PC-3 (cell line): ENCODE measurements at regions not wholly inside any gene's neighbourhood (a gene's known extent, or its start where the extent isn't known, plus 50 kb on each side); places are given as distances from the start of the nearest gene placed in this dataset.

ENCODE experiments used
- ATAC-seq: fragments of 200-7000 bp; cut with Tn5 transposase; 2 replicates; pipeline ENCODE4 v1.9.1; 2020; ENCODE audit warnings: mild to moderate bottlenecking, moderate library complexity
- BruUV-seq: library from RNA; stranded (reverse); fragments of 400-500 nt; replicated peaks from 2 replicates; lab custom pipeline; 2021; lab: Mats Ljungman, UMichigan
- CTCF ChIA-PET: fragments of 300-600 bp; sonication (Branson Sonifier 250); formaldehyde crosslinking; loops from one replicate; lab custom pipeline; 2022; ENCODE audit warnings: antibody characterized with exemption; lab: Charles Lee
- POLR2A ChIA-PET: fragments of 300-600 bp; sonication (Branson Sonifier 250); formaldehyde crosslinking; loops from one replicate; lab custom pipeline; 2022; ENCODE audit warnings: antibody characterized with exemption; ENCODE audit not compliant: unreplicated experiment; lab: Charles Lee
- DNase-seq: peaks from one replicate; pipeline ENCODE4 v3.0.0-alpha.2; 2015
- H2AFZ ChIP-seq: fragments of 300-600 bp; sonication (generic); 2 replicates; pipeline ENCODE4 v1.6.0; 2016; ENCODE audit warnings: antibody characterized with exemption, low read length
- H3F3A ChIP-seq: fragments of 300-600 bp; sonication (generic); one replicate; pipeline ENCODE4 v1.6.0; 2017; ENCODE audit warnings: antibody characterized with exemption, low read length, control low read depth, mild to moderate bottlenecking; ENCODE audit not compliant: unreplicated experiment
- H3K27ac ChIP-seq: fragments of 300-600 bp; sonication (generic); 2 replicates; pipeline ENCODE4 v1.5.1; 2016; ENCODE audit warnings: mild to moderate bottlenecking, low read length
- H3K27me3 ChIP-seq: fragments of 300-600 bp; sonication (generic); 2 replicates; pipeline ENCODE4 v1.6.1; 2016; ENCODE audit warnings: low read length, mixed read lengths
- H3K36me3 ChIP-seq: fragments of 300-600 bp; sonication (generic); 2 replicates; pipeline ENCODE4 v1.6.1; 2016; ENCODE audit warnings: low read depth, mixed run types, low read length, mixed read lengths
- H3K4me1 ChIP-seq: fragments of 300-600 bp; sonication (generic); 2 replicates; pipeline ENCODE4 v1.5.1; 2016; ENCODE audit warnings: low read length; ENCODE audit not compliant: insufficient read depth
- H3K4me2 ChIP-seq: fragments of 300-600 bp; sonication (generic); 2 replicates; pipeline ENCODE4 v1.6.0; 2016; ENCODE audit warnings: low read length
- H3K4me3 ChIP-seq: fragments of 300-600 bp; sonication (generic); 2 replicates; pipeline ENCODE4 v1.5.1; 2016; ENCODE audit warnings: mild to moderate bottlenecking, low read length, mixed read lengths
- H3K79me2 ChIP-seq: fragments of 300-600 bp; sonication (generic); 2 replicates; pipeline ENCODE4 v1.6.1; 2017; ENCODE audit warnings: low read length, mixed read lengths
- H3K9ac ChIP-seq: fragments of 300-600 bp; sonication (generic); 2 replicates; pipeline ENCODE4 v1.6.0; 2016; ENCODE audit warnings: mild to moderate bottlenecking, low read length
- H3K9me2 ChIP-seq: fragments of 300-600 bp; sonication (generic); replicated peaks from 2 replicates; pipeline ENCODE4 v1.6.1; 2016; ENCODE audit warnings: mixed run types, low read length, mixed read lengths
- H3K9me3 ChIP-seq: fragments of 300-600 bp; sonication (generic); 2 replicates; pipeline ENCODE4 v1.6.1; 2016; ENCODE audit warnings: low read length, mixed read lengths
- H4K20me1 ChIP-seq: fragments of 300-600 bp; sonication (generic); 2 replicates; pipeline ENCODE4 v1.6.1; 2016; ENCODE audit warnings: low read length, mixed read lengths
- EZH2 ChIP-seq: fragments of 300-600 bp; sonication (generic); IDR thresholded peaks from one replicate; pipeline ENCODE4 v1.6.1; 2017; ENCODE audit warnings: antibody characterized with exemption, mild to moderate bottlenecking, low read length; ENCODE audit not compliant: unreplicated experiment
- EZH2phosphoT487 ChIP-seq: fragments of 300-600 bp; sonication (generic); IDR thresholded peaks from 2 replicates; pipeline ENCODE4 v1.6.1; 2018; ENCODE audit warnings: mild to moderate bottlenecking, antibody characterized with exemption, low read length, borderline replicate concordance
- intact Hi-C: fragments of 100-400 bp; cut with micrococcal nuclease; formaldehyde crosslinking; loops from 2 replicates; pipeline ENCODE4 v1.9.0; 2023
- TF ChIP-seq, protein P1 (sequence below): fragments of 300-600 bp; sonication (generic); conservative IDR thresholded peaks from 2 replicates; pipeline ENCODE4 v1.5.1; 2017; ENCODE audit warnings: antibody characterized with exemption, low read depth, mild to moderate bottlenecking, low read length

DNA sequence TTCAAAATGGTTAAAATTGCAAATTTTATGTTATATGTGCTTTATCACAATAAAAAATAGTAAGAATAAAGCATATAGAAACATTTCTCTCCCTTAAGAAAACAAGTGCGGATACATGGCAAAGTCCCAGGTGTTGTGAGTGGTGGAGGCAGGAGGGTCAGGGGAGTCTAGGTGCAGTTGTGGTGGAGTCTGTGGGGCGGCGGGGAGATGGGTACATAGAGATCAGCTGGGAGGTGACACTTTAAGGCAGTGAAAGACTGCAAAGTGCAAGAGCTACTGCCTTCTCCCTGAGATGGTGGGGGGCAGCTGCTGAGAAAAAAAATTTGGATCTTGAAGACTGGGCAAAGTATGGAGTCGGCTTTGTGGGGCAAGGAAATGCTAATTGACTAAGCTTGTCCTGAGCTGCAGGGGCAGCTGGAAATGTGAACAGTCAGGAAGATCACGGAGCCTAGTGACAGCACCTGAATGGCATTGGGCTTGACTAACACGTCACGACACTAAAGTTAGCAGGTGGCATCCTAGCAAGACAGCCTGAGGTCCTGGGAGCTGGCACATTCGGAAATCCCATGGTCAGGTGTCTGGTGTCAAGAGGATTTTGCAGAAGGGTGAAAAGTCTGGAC is 72.9 kb upstream of the IRS2 start:
- H3K4me2 ChIP-seq: no peak overlapping the region
- no peaks in the 10 kb centered on the region for H3K9me2 ChIP-seq
- intact Hi-C loops: no loop called here
- H3K4me3 ChIP-seq: no peak overlapping the region
- no peak for DNase-seq
- CTCF ChIA-PET: no interaction called here
- H3K79me2 ChIP-seq: no peaks in the 10 kb centered on the region
- no peaks in the 10 kb centered on the region for H3F3A ChIP-seq
- no peaks in the 10 kb centered on the region for H3K36me3 ChIP-seq
- H2AFZ ChIP-seq: no peak overlapping the region
- no peaks in the 10 kb centered on the region for H4K20me1 ChIP-seq
- peaks cover 24% of the 10 kb centered on the region for H3K4me1 ChIP-seq
- no peaks in the 10 kb centered on the region for H3K27me3 ChIP-seq
- TF ChIP-seq EZH2phosphoT487 (no peak), EZH2 (no peak)
- TF ChIP-seq, protein P1, sequence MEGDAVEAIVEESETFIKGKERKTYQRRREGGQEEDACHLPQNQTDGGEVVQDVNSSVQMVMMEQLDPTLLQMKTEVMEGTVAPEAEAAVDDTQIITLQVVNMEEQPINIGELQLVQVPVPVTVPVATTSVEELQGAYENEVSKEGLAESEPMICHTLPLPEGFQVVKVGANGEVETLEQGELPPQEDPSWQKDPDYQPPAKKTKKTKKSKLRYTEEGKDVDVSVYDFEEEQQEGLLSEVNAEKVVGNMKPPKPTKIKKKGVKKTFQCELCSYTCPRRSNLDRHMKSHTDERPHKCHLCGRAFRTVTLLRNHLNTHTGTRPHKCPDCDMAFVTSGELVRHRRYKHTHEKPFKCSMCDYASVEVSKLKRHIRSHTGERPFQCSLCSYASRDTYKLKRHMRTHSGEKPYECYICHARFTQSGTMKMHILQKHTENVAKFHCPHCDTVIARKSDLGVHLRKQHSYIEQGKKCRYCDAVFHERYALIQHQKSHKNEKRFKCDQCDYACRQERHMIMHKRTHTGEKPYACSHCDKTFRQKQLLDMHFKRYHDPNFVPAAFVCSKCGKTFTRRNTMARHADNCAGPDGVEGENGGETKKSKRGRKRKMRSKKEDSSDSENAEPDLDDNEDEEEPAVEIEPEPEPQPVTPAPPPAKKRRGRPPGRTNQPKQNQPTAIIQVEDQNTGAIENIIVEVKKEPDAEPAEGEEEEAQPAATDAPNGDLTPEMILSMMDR: no peak
- H3K9me3 ChIP-seq: no peaks in the 10 kb centered on the region
- BruUV-seq: no TSS peak
- POLR2A ChIA-PET: no interaction called here
- ATAC-seq: no peak
- H3K27ac ChIP-seq: no peak overlapping the region
- H3K9ac ChIP-seq: no peak overlapping the region

DNA sequence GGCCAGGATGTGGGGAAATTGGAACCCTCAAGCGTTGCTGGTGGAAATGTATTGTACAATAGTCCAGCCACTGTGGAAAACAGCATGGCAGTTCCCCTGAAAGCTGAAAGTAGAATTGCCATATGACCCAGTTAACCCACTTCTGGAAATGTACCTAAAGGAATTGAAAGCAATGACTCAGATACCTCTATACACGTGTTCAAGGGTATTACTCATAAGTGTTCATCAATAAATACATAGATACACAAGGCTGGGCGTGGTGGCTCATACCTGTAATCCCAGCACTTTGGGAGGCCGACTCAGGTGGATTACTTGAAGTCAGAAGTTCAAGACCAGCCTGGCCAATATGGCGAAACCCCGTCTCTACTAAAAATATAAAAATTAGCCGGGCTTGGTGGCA is 71.9 kb upstream of the IRS2 start:
- H3K9ac ChIP-seq: no peak overlapping the region
- no peak overlapping the region for H3K4me3 ChIP-seq
- H3K9me3 ChIP-seq: no peaks in the 10 kb centered on the region
- H3K27me3 ChIP-seq: no peaks in the 10 kb centered on the region
- TF ChIP-seq, protein P1: no peak
- no peak for TF ChIP-seq EZH2phosphoT487
- TF ChIP-seq EZH2: no peak
- CTCF ChIA-PET: no interaction called here
- H2AFZ ChIP-seq: no peak overlapping the region
- H3K9me2 ChIP-seq: no peaks in the 10 kb centered on the region
- peaks cover 22% of the 10 kb centered on the region for H3K4me1 ChIP-seq
- no peaks in the 10 kb centered on the region for H3K36me3 ChIP-seq
- no peaks in the 10 kb centered on the region for H4K20me1 ChIP-seq
- ATAC-seq (peak; percentile 54), DNase-seq (peak; percentile 81)
- no peaks in the 10 kb centered on the region for H3F3A ChIP-seq
- BruUV-seq: no TSS peak
- H3K4me2 ChIP-seq: peak overlapping the region; percentile 22; the same call in 1 of the 2 replicates
- POLR2A ChIA-PET: no interaction called here
- intact Hi-C loops: no loop called here
- H3K79me2 ChIP-seq: no peaks in the 10 kb centered on the region
- H3K27ac ChIP-seq: peak overlapping the region; percentile 65

DNA sequence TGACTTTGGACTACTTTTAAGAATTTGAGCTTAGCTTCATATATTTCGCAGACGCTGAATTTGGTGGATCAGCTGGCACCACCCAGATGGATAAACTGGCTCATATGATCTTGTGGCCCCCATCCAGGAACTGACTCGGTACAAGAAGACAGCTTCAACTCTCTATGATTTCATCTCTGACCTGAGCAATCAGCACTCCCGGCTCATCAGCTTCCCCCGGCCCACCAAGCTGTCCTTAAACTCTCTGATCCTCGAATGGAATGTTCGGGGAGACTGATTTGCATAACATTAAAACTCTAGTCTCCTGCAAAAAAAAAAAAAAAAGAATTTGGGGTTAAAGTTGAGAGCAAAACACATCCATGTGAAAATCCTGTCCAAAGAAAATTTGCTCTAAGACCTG is 71.4 kb upstream of the IRS2 start:
- no peak for DNase-seq
- H3K79me2 ChIP-seq: no peaks in the 10 kb centered on the region
- no peaks in the 10 kb centered on the region for H3K9me3 ChIP-seq
- no peaks in the 10 kb centered on the region for H3K36me3 ChIP-seq
- H3K4me3 ChIP-seq: no peak overlapping the region
- no peaks in the 10 kb centered on the region for H3F3A ChIP-seq
- BruUV-seq: no TSS peak
- ChIA-PET CTCF (no interaction called here), POLR2A (no interaction called here)
- peaks cover 17% of the 10 kb centered on the region for H3K4me1 ChIP-seq
- peak overlapping the region; percentile 22; the same call in 1 of the 2 replicates for H3K4me2 ChIP-seq
- no peaks in the 10 kb centered on the region for H3K9me2 ChIP-seq
- peak overlapping the region; percentile 65 for H3K27ac ChIP-seq
- no peak overlapping the region for H3K9ac ChIP-seq
- no peaks in the 10 kb centered on the region for H4K20me1 ChIP-seq
- H2AFZ ChIP-seq: no peak overlapping the region
- no peak for ATAC-seq
- intact Hi-C loops: no loop called here
- TF ChIP-seq EZH2phosphoT487 (no peak), EZH2 (no peak)
- TF ChIP-seq, protein P1: no peak
- no peaks in the 10 kb centered on the region for H3K27me3 ChIP-seq
